Body of pancreas (tissue), 4 donors: ENCODE measurements at regions not wholly inside any gene's neighbourhood (a gene's known extent, or its start where the extent isn't known, plus 50 kb on each side); places are given as distances from the start of the nearest gene placed in this dataset.

ENCODE experiments used
- CTCF ChIP-seq, 7 experiments: fragments of 450-650 bp in 4 of 7; fragments of 200-600 bp in 3 of 7; sonication (generic) in 3 of 7; IDR thresholded peaks; one replicate each; pipeline ENCODE4 v1.5.1; 2016 to 2019; ENCODE audit warnings: antibody characterized with exemption in 7 of 7
- POLR2A ChIP-seq, 3 donors: fragments of 450-650 bp; IDR thresholded peaks; one replicate each; pipeline ENCODE4 v1.6.1; 2016; ENCODE audit warnings: antibody characterized with exemption in 3 of 3, mild to moderate bottlenecking in 2 of 3

GRCh38 chr2:167406558-167406957 is 518.3 kb downstream of the XIRP2 start:
- no peak for TF ChIP-seq CTCF (IDR thresholded peaks at IDR 0.05)
- TF ChIP-seq POLR2A (IDR thresholded peaks at IDR 0.05), result no peak
